Fibroblast of lung (primary cell): ENCODE measurements at regions not wholly inside any gene's neighbourhood (a gene's known extent, or its start where the extent isn't known, plus 50 kb on each side); places are given as distances from the start of the nearest gene placed in this dataset.

ENCODE experiments used
- CTCF ChIP-seq, 2 donors: IDR thresholded peaks in 1 of 2; conservative IDR thresholded peaks in 1 of 2; 1 replicate in 1 of 2; 2 replicates in 1 of 2; pipeline ENCODE4 v1.5.1; 2011 to 2012; ENCODE audit warnings: low read length in 2 of 2, control low read depth in 1 of 2, inconsistent platforms in 1 of 2, low read depth in 1 of 2, mild to moderate bottlenecking in 1 of 2
- EZH2 ChIP-seq: IDR thresholded peaks from 2 replicates; pipeline ENCODE4 v1.5.1; 2012; ENCODE audit warnings: low read length, control low read depth, mild to moderate bottlenecking; ENCODE audit errors: missing control alignments

GRCh38 chr3:103269287-103269686 lies 834.5 kb downstream of the ZPLD1 start:
- no peak for TF ChIP-seq EZH2
- TF ChIP-seq CTCF (conservative IDR thresholded peaks at IDR 0.05 in 1 of 2, IDR thresholded peaks at IDR 0.05 in 1 of 2; ENCODE audit: low read depth in 1 of 2, low read length in 2 of 2): no peak
